GM12891 (cell line): ENCODE measurements at regions not wholly inside any gene's neighbourhood (a gene's known extent, or its start where the extent isn't known, plus 50 kb on each side); places are given as distances from the start of the nearest gene placed in this dataset.
A peak's percentile ranks its signal among the peaks of the same experiment; 100 is the strongest.

Experiments
- DNase-seq: peaks from one replicate; pipeline ENCODE4 v3.0.0; 2011; ENCODE audit warnings: low spot score; ENCODE audit not compliant: insufficient read length
- FAIRE-seq: peaks from 2 replicates; lab custom pipeline; 2011; peaks lifted over from hg19 to GRCh38; lab: Jason Lieb, UNC
- PAX5 ChIP-seq: IDR thresholded peaks from 2 replicates; pipeline ENCODE4 v1.6.1; 2011; ENCODE audit warnings: low read length, moderate library complexity, mild to moderate bottlenecking; ENCODE audit not compliant: insufficient read depth, severe bottlenecking
- POLR2A ChIP-seq: IDR thresholded peaks from 2 replicates; pipeline ENCODE4 v1.6.1; 2011; ENCODE audit warnings: low read depth, low read length, control low read depth
- POLR2AphosphoS5 ChIP-seq: IDR thresholded peaks from 2 replicates; pipeline ENCODE4 v1.6.1; 2011; ENCODE audit warnings: low read depth, low read length, control low read depth
- POU2F2 ChIP-seq: IDR thresholded peaks from 2 replicates; pipeline ENCODE4 v1.6.1; 2011; ENCODE audit warnings: low read depth, mild to moderate bottlenecking, control low read depth, low read length, moderate library complexity
- SPI1 ChIP-seq: IDR thresholded peaks from 2 replicates; pipeline ENCODE4 v1.6.1; 2011; ENCODE audit warnings: low read depth, low read length, control low read depth
- TAF1 ChIP-seq: IDR thresholded peaks from 2 replicates; pipeline ENCODE4 v1.6.1; 2011; ENCODE audit warnings: low read depth, low read length, control low read depth

- TF ChIP-seq POLR2A (no peak), TAF1 (no peak), POU2F2 (no peak), POLR2AphosphoS5 (no peak), SPI1 (no peak), PAX5 (no peak)
- DNase-seq (no peak), FAIRE-seq (no peak)
These were observed 143.3 kb downstream of the SCP2D1 start for GRCh38 chr20:18956890-18957289.

- DNase-seq (no peak), FAIRE-seq (no peak)
- TF ChIP-seq SPI1 (no peak), POU2F2 (no peak)
These were observed 143.7 kb downstream of the SCP2D1 start for GRCh38 chr20:18957328-18957727.

GRCh38 chr20:18971121-18971520, 157.5 kb downstream of the SCP2D1 start:
- FAIRE-seq (no peak), DNase-seq (no peak)
- TF ChIP-seq POU2F2 (no peak), SPI1 (no peak), TAF1 (no peak), PAX5 (no peak), POLR2A (no peak), POLR2AphosphoS5 (no peak)

- TF ChIP-seq SPI1 (no peak), POLR2AphosphoS5 (no peak), POU2F2 (no peak), POLR2A (no peak)
- DNase-seq, result no peak
- no peak for FAIRE-seq
These were observed 158.0 kb downstream of the SCP2D1 start for GRCh38 chr20:18971574-18971973.

GRCh38 chr20:18972251-18972876, 158.8 kb downstream of the SCP2D1 start:
- TF ChIP-seq SPI1 (no peak), POLR2A (no peak), POU2F2 (no peak), PAX5 (no peak), TAF1 (no peak), POLR2AphosphoS5 (no peak)
- FAIRE-seq, result no peak
- DNase-seq, result no peak

- no peak for FAIRE-seq
- DNase-seq, result no peak
- TF ChIP-seq PAX5 (no peak), POLR2A (no peak), POU2F2 (no peak), TAF1 (no peak), POLR2AphosphoS5 (no peak), SPI1 (no peak)
These were observed 160.1 kb downstream of the SCP2D1 start for GRCh38 chr20:18973529-18974173.

GRCh38 chr20:18974660-18975059, 161.1 kb downstream of the SCP2D1 start:
- no peak for FAIRE-seq
- TF ChIP-seq PAX5 (no peak), POLR2A (no peak), TAF1 (no peak), POLR2AphosphoS5 (no peak), POU2F2 (no peak), SPI1 (no peak)
- DNase-seq, result no peak

- FAIRE-seq (no peak), DNase-seq (no peak)
- TF ChIP-seq PAX5 (no peak), POU2F2 (peak; percentile 45; the same call in 1 of the 2 replicates)
These were observed 163.9 kb downstream of the SCP2D1 start for GRCh38 chr20:18977441-18977840.

GRCh38 chr20:18978311-18978710, 164.7 kb downstream of the SCP2D1 start:
- TF ChIP-seq POLR2A, result no peak
- TF ChIP-seq TAF1, result no peak
- TF ChIP-seq POU2F2, result no peak
- no peak for TF ChIP-seq SPI1
- no peak for TF ChIP-seq POLR2AphosphoS5
- no peak for TF ChIP-seq PAX5
- no peak for FAIRE-seq
- no peak for DNase-seq

- TF ChIP-seq POLR2AphosphoS5, result no peak
- TF ChIP-seq SPI1, result no peak
- TF ChIP-seq POLR2A, result no peak
- TF ChIP-seq TAF1, result no peak
- no peak for TF ChIP-seq PAX5
- no peak for TF ChIP-seq POU2F2
- DNase-seq, result no peak
- FAIRE-seq, result no peak
These were observed 165.5 kb downstream of the SCP2D1 start for GRCh38 chr20:18979132-18979531.
